ENCODE measurements at regions not wholly inside any gene's neighbourhood (a gene's known extent, or its start where the extent isn't known, plus 50 kb on each side); places are given as distances from the start of the nearest gene placed in this dataset.

- Histone ChIP-seq H3K4me3 (no peak overlapping the region), H3K27ac (no peak overlapping the region), H3K9me3 (no peaks in the 10 kb centered on the region), H3K27me3 (no peaks in the 10 kb centered on the region), H3K4me1 (no peaks in the 10 kb centered on the region), H3K36me3 (no peaks in the 10 kb centered on the region)
- DNase-seq (no peak), ATAC-seq (no peak)
- intact Hi-C loops (cut with DNase I; ENCODE audit: low total_unique reads) (no loop called here), in situ Hi-C loops (cut with MboI; ENCODE audit: low sequenced_read_pairs in 4 of 4) (no loop called here)
- TF ChIP-seq POLR2A (IDR thresholded peaks at IDR 0.05), result no peak
- no peak for TF ChIP-seq CTCF (IDR thresholded peaks at IDR 0.05 in 4 of 5, conservative IDR thresholded peaks at IDR 0.05 in 1 of 5)
These were observed 354.8 kb downstream of the MEIS1 start for GRCh38 chr2:66789741-66790140.

DNA sequence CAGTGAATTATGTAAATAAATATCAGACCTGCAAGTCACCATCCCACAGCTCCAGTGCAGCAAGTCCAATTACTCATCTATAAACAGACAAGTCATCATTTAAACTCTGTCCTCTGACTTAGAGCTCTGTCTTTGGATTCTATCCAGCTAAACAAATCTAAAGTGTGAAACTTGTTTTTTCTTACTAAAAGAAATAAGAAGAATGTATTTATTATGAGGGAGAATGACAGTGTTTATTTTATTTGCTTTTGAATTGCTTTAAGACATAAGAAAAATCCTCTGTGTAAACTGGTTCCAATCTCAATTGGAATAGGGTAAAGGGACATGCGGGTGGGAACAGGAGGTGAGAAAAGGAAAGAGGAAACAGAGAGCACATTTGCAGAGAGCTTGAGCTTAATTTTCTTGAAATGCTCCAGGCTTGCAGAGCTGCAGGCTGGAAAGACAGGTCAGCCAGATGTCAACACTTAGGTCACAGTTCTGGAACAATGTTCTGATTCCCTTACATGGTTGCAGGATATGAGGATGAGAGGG, 355.8 kb downstream of the MEIS1 start:
- TF ChIP-seq POLR2A (IDR thresholded peaks at IDR 0.05) (no peak), CTCF (IDR thresholded peaks at IDR 0.05 in 4 of 5, conservative IDR thresholded peaks at IDR 0.05 in 1 of 5) (no peak)
- Histone ChIP-seq H3K27ac (no peak overlapping the region), H3K4me1 (no peaks in the 10 kb centered on the region), H3K36me3 (no peaks in the 10 kb centered on the region), H3K9me3 (no peaks in the 10 kb centered on the region), H3K4me3 (no peak overlapping the region), H3K27me3 (no peaks in the 10 kb centered on the region)
- intact Hi-C loops (cut with DNase I; ENCODE audit: low total_unique reads), result no loop called here
- in situ Hi-C loops (cut with MboI; ENCODE audit: low sequenced_read_pairs in 4 of 4), result no loop called here
- no peak for ATAC-seq
- DNase-seq, result no peak

- Histone ChIP-seq H3K4me1 (no peaks in the 10 kb centered on the region), H3K9me3 (no peaks in the 10 kb centered on the region), H3K4me3 (no peak overlapping the region), H3K27ac (no peak overlapping the region), H3K36me3 (no peaks in the 10 kb centered on the region), H3K27me3 (no peaks in the 10 kb centered on the region)
- TF ChIP-seq POLR2A (IDR thresholded peaks at IDR 0.05), result no peak
- DNase-seq (no peak), ATAC-seq (no peak)
- intact Hi-C loops (cut with DNase I; ENCODE audit: low total_unique reads) (no loop called here), in situ Hi-C loops (cut with MboI; ENCODE audit: low sequenced_read_pairs in 4 of 4) (no loop called here)
These were observed 359.1 kb downstream of the MEIS1 start for GRCh38 chr2:66794070-66794469.

DNA sequence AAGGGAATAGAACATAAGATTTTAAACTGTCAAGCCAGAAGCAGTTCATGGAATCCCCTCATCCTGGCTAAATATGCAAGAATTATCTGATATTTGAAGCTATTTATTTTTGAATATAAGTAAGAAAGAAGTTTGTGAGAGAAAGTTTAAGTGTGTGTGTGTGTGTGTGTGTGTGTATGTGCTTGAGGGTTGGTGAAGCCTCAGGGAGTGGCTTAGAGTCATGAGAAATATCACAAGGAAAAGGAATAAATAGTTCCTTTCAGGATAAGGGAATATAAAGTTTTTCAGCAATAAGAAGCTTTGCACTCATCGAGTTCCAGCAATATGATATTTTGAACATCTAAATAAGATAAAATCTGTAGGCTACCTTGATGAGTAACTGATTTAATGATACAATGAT, 359.6 kb downstream of the MEIS1 start:
- in situ Hi-C loops (cut with MboI; ENCODE audit: low sequenced_read_pairs in 4 of 4) (no loop called here), intact Hi-C loops (cut with DNase I; ENCODE audit: low total_unique reads) (no loop called here)
- ATAC-seq (no peak), DNase-seq (no peak)
- H3K4me3 ChIP-seq, result no peak overlapping the region
- TF ChIP-seq POLR2A (IDR thresholded peaks at IDR 0.05), result no peak
- TF ChIP-seq CTCF (IDR thresholded peaks at IDR 0.05 in 4 of 5, conservative IDR thresholded peaks at IDR 0.05 in 1 of 5), result no peak
- no peak overlapping the region for H3K27ac ChIP-seq
- no peaks in the 10 kb centered on the region for H3K36me3 ChIP-seq
- H3K27me3 ChIP-seq, result no peaks in the 10 kb centered on the region
- no peaks in the 10 kb centered on the region for H3K9me3 ChIP-seq
- H3K4me1 ChIP-seq, result no peaks in the 10 kb centered on the region

DNA sequence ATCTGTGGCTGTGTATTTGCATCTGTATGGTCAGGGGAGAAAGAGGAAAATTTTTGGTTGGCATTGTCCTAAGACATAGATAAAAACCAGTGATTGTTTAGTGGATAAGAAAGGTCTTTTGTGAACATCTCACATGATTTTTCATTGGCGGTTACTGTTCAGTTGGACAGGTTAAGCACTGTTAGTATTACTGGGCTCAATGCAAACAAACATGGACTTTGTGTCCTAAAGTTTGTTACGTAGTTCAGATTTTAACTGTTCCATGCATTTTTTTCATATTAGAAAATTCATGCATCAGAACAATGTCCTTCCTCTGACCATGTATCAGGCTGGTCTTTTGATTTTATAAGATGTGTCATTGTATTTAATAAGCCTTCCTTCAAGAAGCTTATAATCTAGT, 368.0 kb downstream of the MEIS1 start:
- no peak for TF ChIP-seq POLR2A (IDR thresholded peaks at IDR 0.05)
- TF ChIP-seq CTCF (IDR thresholded peaks at IDR 0.05 in 4 of 5, conservative IDR thresholded peaks at IDR 0.05 in 1 of 5), result no peak
- intact Hi-C loops (cut with DNase I; ENCODE audit: low total_unique reads) (no loop called here), in situ Hi-C loops (cut with MboI; ENCODE audit: low sequenced_read_pairs in 4 of 4) (no loop called here)
- Histone ChIP-seq H3K4me1 (no peaks in the 10 kb centered on the region), H3K27ac (no peak overlapping the region), H3K4me3 (no peak overlapping the region), H3K36me3 (no peaks in the 10 kb centered on the region), H3K27me3 (no peaks in the 10 kb centered on the region), H3K9me3 (no peaks in the 10 kb centered on the region)
- ATAC-seq, result no peak
- DNase-seq, result no peak
